WERI-Rb-1 (cell line): ENCODE measurements at regions not wholly inside any gene's neighbourhood (a gene's known extent, or its start where the extent isn't known, plus 50 kb on each side); places are given as distances from the start of the nearest gene placed in this dataset.

ENCODE experiments used
- DNase-seq: peaks from one replicate; pipeline ENCODE4 v3.0.0-alpha.2; 2020
- H3K27ac ChIP-seq: fragments of 250-450 bp; sonication (Bioruptor Pico); 2 replicates; pipeline ENCODE4 v1.5.1; 2020; ENCODE audit warnings: mild to moderate bottlenecking, moderate library complexity
- H3K27me3 ChIP-seq: fragments of 250-450 bp; sonication (Bioruptor Pico); 2 replicates; pipeline ENCODE4 v1.5.1; 2021; ENCODE audit warnings: mild to moderate bottlenecking, low read depth, moderate library complexity; ENCODE audit not compliant: insufficient read depth, severe bottlenecking
- H3K36me3 ChIP-seq: fragments of 250-450 bp; sonication (Bioruptor Pico); 2 replicates; pipeline ENCODE4 v1.5.1; 2020; ENCODE audit warnings: mild to moderate bottlenecking, moderate library complexity
- H3K4me3 ChIP-seq: 2 replicates; pipeline ENCODE4 v1.5.1; 2011; ENCODE audit warnings: low read depth, mild to moderate bottlenecking, control low read depth, low read length
- H3K9me3 ChIP-seq: fragments of 250-450 bp; sonication (Bioruptor Pico); 2 replicates; pipeline ENCODE4 v1.5.1; 2021; ENCODE audit warnings: mild to moderate bottlenecking, moderate library complexity; ENCODE audit not compliant: severe bottlenecking
- CTCF ChIP-seq: IDR thresholded peaks from 2 replicates; pipeline ENCODE4 v1.5.1; 2011; ENCODE audit warnings: low read depth, mild to moderate bottlenecking, control low read depth, inconsistent platforms, low read length

- no peak for TF ChIP-seq CTCF
- no peak for DNase-seq
- no peaks in the 10 kb centered on the region for H3K9me3 ChIP-seq
- no peaks in the 10 kb centered on the region for H3K36me3 ChIP-seq
- no peak overlapping the region for H3K4me3 ChIP-seq
- H3K27me3 ChIP-seq = no peaks in the 10 kb centered on the region
- H3K27ac ChIP-seq = no peak overlapping the region
Observed at GRCh38 chr3:74039105-74039504, 414.4 kb upstream of the PDZRN3 start.

- no peaks in the 10 kb centered on the region for H3K9me3 ChIP-seq
- no peaks in the 10 kb centered on the region for H3K36me3 ChIP-seq
- TF ChIP-seq CTCF = no peak
- H3K27me3 ChIP-seq = no peaks in the 10 kb centered on the region
- no peak for DNase-seq
- H3K4me3 ChIP-seq = no peak overlapping the region
- H3K27ac ChIP-seq = no peak overlapping the region
Observed at GRCh38 chr3:74036568-74036967, 411.8 kb upstream of the PDZRN3 start.

- Histone ChIP-seq H3K4me3 (no peak overlapping the region), H3K36me3 (no peaks in the 10 kb centered on the region), H3K9me3 (no peaks in the 10 kb centered on the region), H3K27ac (no peak overlapping the region), H3K27me3 (no peaks in the 10 kb centered on the region)
- DNase-seq = no peak
- no peak for TF ChIP-seq CTCF
Observed at GRCh38 chr3:74036102-74036501, 411.4 kb upstream of the PDZRN3 start.

GRCh38 chr3:74033806-74034205 lies 409.1 kb upstream of the PDZRN3 start:
- no peak overlapping the region for H3K4me3 ChIP-seq
- no peaks in the 10 kb centered on the region for H3K27me3 ChIP-seq
- no peaks in the 10 kb centered on the region for H3K9me3 ChIP-seq
- H3K36me3 ChIP-seq = no peaks in the 10 kb centered on the region
- no peak for TF ChIP-seq CTCF
- DNase-seq = no peak
- H3K27ac ChIP-seq = no peak overlapping the region

- no peaks in the 10 kb centered on the region for H3K36me3 ChIP-seq
- no peaks in the 10 kb centered on the region for H3K9me3 ChIP-seq
- no peak for TF ChIP-seq CTCF
- DNase-seq = no peak
- no peaks in the 10 kb centered on the region for H3K27me3 ChIP-seq
- no peak overlapping the region for H3K27ac ChIP-seq
- no peak overlapping the region for H3K4me3 ChIP-seq
Observed at GRCh38 chr3:74033381-74033780, 408.6 kb upstream of the PDZRN3 start.

GRCh38 chr3:74027121-74027520 lies 402.4 kb upstream of the PDZRN3 start:
- Histone ChIP-seq H3K27me3 (no peaks in the 10 kb centered on the region), H3K4me3 (no peak overlapping the region), H3K9me3 (no peaks in the 10 kb centered on the region), H3K27ac (no peak overlapping the region), H3K36me3 (no peaks in the 10 kb centered on the region)
- no peak for TF ChIP-seq CTCF
- DNase-seq = no peak
